GM12878 (cell line): ENCODE measurements at regions not wholly inside any gene's neighbourhood (a gene's known extent, or its start where the extent isn't known, plus 50 kb on each side); places are given as distances from the start of the nearest gene placed in this dataset.

Experiments
- ATAC-seq: fragments of 200-7000 bp; cut with Tn5 transposase; 3 replicates; pipeline ENCODE4 v1.9.1; 2020; ENCODE audit warnings: mild to moderate bottlenecking, moderate library complexity
- BruUV-seq: library from RNA; stranded (reverse); fragments of 400-500 nt; replicated peaks from 2 replicates; lab custom pipeline; 2021; lab: Mats Ljungman, UMichigan
- CTCF ChIA-PET: fragments of 300-600 bp; sonication (Branson Sonifier 250); formaldehyde crosslinking; extraction: SDS; loops from one replicate; lab custom pipeline; 2021; ENCODE audit warnings: inconsistent platforms; lab: Yijun Ruan, JAX
- POLR2A ChIA-PET: fragments of 350-600 bp; formaldehyde crosslinking; extraction: SDS; loops from one replicate; lab custom pipeline; 2021; ENCODE audit warnings: inconsistent platforms; lab: Charles Lee
- RAD21 ChIA-PET: fragments of 300-600 bp; sonication (Branson Sonifier 250); formaldehyde crosslinking; loops from one replicate; lab custom pipeline; 2023; ENCODE audit warnings: antibody characterized with exemption; ENCODE audit not compliant: unreplicated experiment; lab: Charles Lee
- SMC1A ChIA-PET: fragments of 300-600 bp; sonication (Branson Sonifier 250); formaldehyde crosslinking; loops from one replicate; lab custom pipeline; 2023; ENCODE audit not compliant: unreplicated experiment, uncharacterized antibody; lab: Charles Lee
- DNase-seq: peaks from one replicate; pipeline ENCODE4 v3.0.0-alpha.2; 2011; ENCODE audit warnings: low read depth, low spot score
- FAIRE-seq: peaks from 3 replicates; lab custom pipeline; 2011; peaks lifted over from hg19 to GRCh38; lab: Jason Lieb, UNC
- H2AFZ ChIP-seq: 2 replicates; pipeline ENCODE4 v1.6.0; 2011; ENCODE audit warnings: low read depth, low read length, control low read depth; ENCODE audit not compliant: control insufficient read depth
- H3K27ac ChIP-seq: 2 replicates; pipeline ENCODE4 v1.5.1; 2011; ENCODE audit warnings: control low read depth; ENCODE audit not compliant: control insufficient read depth, insufficient read depth
- H3K27me3 ChIP-seq, 2 experiments: replicated peaks in 1 of 2; 2 replicates each; pipeline versions ENCODE4 v1.6.0 to v1.6.1; 2011; ENCODE audit warnings: low read length in 1 of 2; ENCODE audit not compliant: control insufficient read depth in 2 of 2, insufficient read depth in 2 of 2
- H3K36me3 ChIP-seq, 2 experiments: 2 replicates each; pipeline ENCODE4 v1.5.1; 2011; ENCODE audit warnings: low read length in 1 of 2; ENCODE audit not compliant: control insufficient read depth in 2 of 2, insufficient read depth in 2 of 2
- H3K4me1 ChIP-seq: 2 replicates; pipeline ENCODE4 v1.6.1; 2011; ENCODE audit warnings: mild to moderate bottlenecking, low read length, moderate library complexity, mixed read lengths; ENCODE audit not compliant: control insufficient read depth, insufficient read depth
- H3K4me2 ChIP-seq: 2 replicates; pipeline ENCODE4 v1.6.0; 2011; ENCODE audit warnings: control low read depth; ENCODE audit not compliant: control insufficient read depth, insufficient read depth
- H3K4me3 ChIP-seq: fragments of 200-600 bp; sonication (generic); 2 replicates; pipeline ENCODE4 v1.5.1; 2016
- H3K79me2 ChIP-seq: 2 replicates; pipeline ENCODE4 v1.6.0; 2011; ENCODE audit warnings: low read length; ENCODE audit not compliant: control insufficient read depth, insufficient read depth
- H3K9ac ChIP-seq: 2 replicates; pipeline ENCODE4 v1.8.0; 2011; ENCODE audit warnings: low read length, control low read depth, mixed read lengths; ENCODE audit not compliant: control insufficient read depth, insufficient read depth
- H3K9me3 ChIP-seq: replicated peaks from 3 replicates; pipeline ENCODE4 v1.5.1; 2011; ENCODE audit warnings: mild to moderate bottlenecking, low read length; ENCODE audit not compliant: control insufficient read depth, insufficient read depth
- H4K20me1 ChIP-seq: 2 replicates; pipeline ENCODE4 v1.6.0; 2011; ENCODE audit not compliant: control insufficient read depth, insufficient read depth
- ASH2L ChIP-seq: fragments of 300-600, 200-600 bp; sonication (generic); IDR thresholded peaks from 2 replicates; pipeline ENCODE4 v1.6.1; 2017; ENCODE audit warnings: low read depth, mild to moderate bottlenecking, borderline replicate concordance
- CHD2 ChIP-seq: IDR thresholded peaks from 2 replicates; pipeline ENCODE4 v1.6.1; 2011; ENCODE audit warnings: low read depth, low read length, improper control_type of control experiment, borderline replicate concordance
- FOXM1 ChIP-seq: IDR thresholded peaks from 2 replicates; pipeline ENCODE4 v1.6.1; 2012; ENCODE audit warnings: low read depth, mild to moderate bottlenecking, inconsistent platforms, low read length, moderate library complexity
- HCFC1 ChIP-seq: fragments of 150-350 bp; IDR thresholded peaks from 2 replicates; pipeline ENCODE4 v1.6.1; 2014; ENCODE audit warnings: low read length
- JUND ChIP-seq: IDR thresholded peaks from 2 replicates; pipeline ENCODE4 v1.6.1; 2012; ENCODE audit warnings: low read depth, mild to moderate bottlenecking, low read length, improper control_type of control experiment, moderate library complexity
- NBN ChIP-seq: fragments of 450-650 bp; IDR thresholded peaks from 2 replicates; pipeline ENCODE4 v1.6.1; 2016
- RBBP5 ChIP-seq: fragments of 200-600 bp; sonication (generic); conservative IDR thresholded peaks from 2 replicates; pipeline ENCODE4 v1.6.1; 2016
- SREBF1 ChIP-seq: IDR thresholded peaks from 2 replicates; pipeline ENCODE4 v1.6.1; 2012; ENCODE audit warnings: mild to moderate bottlenecking, low read length
- WGBS: methylation state at CpG from one replicate; pipeline ENCODE4 v1.1.6; 2016; ENCODE audit warnings: low lambda C conversion rate; ENCODE audit not compliant: insufficient replicate concordance, insufficient coverage; ENCODE audit errors: missing lambda C conversion rate; 5-methylcytosine and 5-hydroxymethylcytosine counted together
- in situ Hi-C: fragments of 300-500 bp; cut with MboI; formaldehyde crosslinking; loops from 9 replicates; pipeline ENCODE4 v1.14.3; 2018; ENCODE audit warnings: mixed read lengths
- intact Hi-C: fragments of 100-400 bp; cut with micrococcal nuclease; formaldehyde crosslinking; loops from one replicate; pipeline ENCODE4 v1.14.2; 2022; ENCODE audit not compliant: unreplicated experiment
- TF ChIP-seq, protein P1 (sequence below): fragments of 450-650 bp; IDR thresholded peaks from 2 replicates; pipeline ENCODE4 v1.6.1; 2014; ENCODE audit warnings: mild to moderate bottlenecking
- TF ChIP-seq, protein P2 (sequence below): fragments of 450-650 bp; IDR thresholded peaks from 2 replicates; pipeline ENCODE4 v1.6.1; 2018; ENCODE audit warnings: borderline replicate concordance, mild to moderate bottlenecking; ENCODE audit not compliant: partially characterized antibody
- TF ChIP-seq, protein P3 (sequence below): fragments of 450-650 bp; IDR thresholded peaks from 2 replicates; pipeline ENCODE4 v1.6.1; 2017; ENCODE audit warnings: mild to moderate bottlenecking, low read depth, inconsistent platforms; ENCODE audit not compliant: poor library complexity, severe bottlenecking
- TF ChIP-seq, protein P4 (sequence below): fragments of 450-650 bp; conservative IDR thresholded peaks from 2 replicates; pipeline ENCODE4 v1.6.1; 2017; ENCODE audit warnings: mild to moderate bottlenecking, moderate library complexity
- TF ChIP-seq, protein P5 (sequence below): IDR thresholded peaks from 2 replicates; pipeline ENCODE4 v1.6.1; 2012; ENCODE audit warnings: low read depth, low read length, improper control_type of control experiment
- TF ChIP-seq, protein P6 (sequence below): IDR thresholded peaks from 2 replicates; pipeline ENCODE4 v1.6.1; 2011; ENCODE audit warnings: borderline replicate concordance, low read depth, mild to moderate bottlenecking, moderate library complexity, mixed read lengths, low read length; ENCODE audit not compliant: insufficient read depth; ENCODE audit errors: extremely low read length

DNA sequence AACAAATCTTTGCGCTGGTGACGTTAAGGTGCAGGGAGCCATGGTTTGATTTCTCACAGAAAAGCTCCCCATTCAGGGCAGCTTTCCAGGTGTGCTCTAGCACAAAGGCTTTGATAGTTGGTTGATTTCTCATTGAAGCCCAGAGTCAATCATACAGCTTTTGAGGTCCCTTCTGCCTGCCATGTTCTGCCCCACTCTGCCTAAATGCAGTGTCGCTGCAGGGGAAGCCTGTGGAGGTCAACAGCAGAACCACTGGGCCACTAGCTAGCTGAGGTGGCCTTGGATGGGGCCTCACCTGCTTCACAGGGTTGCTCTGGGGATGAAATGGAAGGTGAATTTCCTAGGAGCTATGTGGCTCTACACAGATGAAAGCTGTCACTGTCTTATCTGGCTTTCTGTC lies 278.3 kb downstream of the TLE3 start:
- Histone ChIP-seq H3K36me3 (no peaks in the 10 kb centered on the region), H4K20me1 (no peaks in the 10 kb centered on the region), H3K4me1 (no peaks in the 10 kb centered on the region), H2AFZ (no peak overlapping the region), H3K79me2 (no peaks in the 10 kb centered on the region), H3K4me2 (no peak overlapping the region), H3K27ac (no peak overlapping the region), H3K9ac (no peak overlapping the region), H3K4me3 (no peak overlapping the region), H3K27me3 (peaks cover 5 to 7% of the 10 kb centered on the region in 2 experiments; a peak in 3 of 4 replicates), H3K9me3 (no peaks in the 10 kb centered on the region)
- ChIA-PET CTCF (interaction anchor here (0.6 kb wide), 1 partner anchor 341 kb away, joined by 3 read pairs; no protein-coding TSS in a partner anchor), RAD21 (interaction anchor here (0.6 kb wide), 1 partner anchor 82 kb away, joined by 5 read pairs; no protein-coding TSS in a partner anchor), SMC1A (interaction anchor here (1.7 kb wide), 1 partner anchor 9 kb away, joined by 4 read pairs; no protein-coding TSS in a partner anchor), POLR2A (no interaction called here)
- WGBS = 75% methylated on average over 3 of the region's 3 CpGs
- no TSS peak for BruUV-seq
- intact Hi-C loops = no loop called here
- TF ChIP-seq, protein P1, sequence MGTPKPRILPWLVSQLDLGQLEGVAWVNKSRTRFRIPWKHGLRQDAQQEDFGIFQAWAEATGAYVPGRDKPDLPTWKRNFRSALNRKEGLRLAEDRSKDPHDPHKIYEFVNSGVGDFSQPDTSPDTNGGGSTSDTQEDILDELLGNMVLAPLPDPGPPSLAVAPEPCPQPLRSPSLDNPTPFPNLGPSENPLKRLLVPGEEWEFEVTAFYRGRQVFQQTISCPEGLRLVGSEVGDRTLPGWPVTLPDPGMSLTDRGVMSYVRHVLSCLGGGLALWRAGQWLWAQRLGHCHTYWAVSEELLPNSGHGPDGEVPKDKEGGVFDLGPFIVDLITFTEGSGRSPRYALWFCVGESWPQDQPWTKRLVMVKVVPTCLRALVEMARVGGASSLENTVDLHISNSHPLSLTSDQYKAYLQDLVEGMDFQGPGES = no peak
- no peak for TF ChIP-seq NBN
- TF ChIP-seq, protein P2, sequence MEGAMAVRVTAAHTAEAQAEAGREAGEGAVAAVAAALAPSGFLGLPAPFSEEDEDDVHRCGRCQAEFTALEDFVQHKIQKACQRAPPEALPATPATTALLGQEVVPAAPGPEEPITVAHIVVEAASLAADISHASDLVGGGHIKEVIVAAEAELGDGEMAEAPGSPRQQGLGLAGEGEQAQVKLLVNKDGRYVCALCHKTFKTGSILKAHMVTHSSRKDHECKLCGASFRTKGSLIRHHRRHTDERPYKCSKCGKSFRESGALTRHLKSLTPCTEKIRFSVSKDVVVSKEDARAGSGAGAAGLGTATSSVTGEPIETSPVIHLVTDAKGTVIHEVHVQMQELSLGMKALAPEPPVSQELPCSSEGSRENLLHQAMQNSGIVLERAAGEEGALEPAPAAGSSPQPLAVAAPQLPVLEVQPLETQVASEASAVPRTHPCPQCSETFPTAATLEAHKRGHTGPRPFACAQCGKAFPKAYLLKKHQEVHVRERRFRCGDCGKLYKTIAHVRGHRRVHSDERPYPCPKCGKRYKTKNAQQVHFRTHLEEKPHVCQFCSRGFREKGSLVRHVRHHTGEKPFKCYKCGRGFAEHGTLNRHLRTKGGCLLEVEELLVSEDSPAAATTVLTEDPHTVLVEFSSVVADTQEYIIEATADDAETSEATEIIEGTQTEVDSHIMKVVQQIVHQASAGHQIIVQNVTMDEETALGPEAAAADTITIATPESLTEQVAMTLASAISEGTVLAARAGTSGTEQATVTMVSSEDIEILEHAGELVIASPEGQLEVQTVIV = no peak
- no peak for TF ChIP-seq JUND
- TF ChIP-seq, protein P3, sequence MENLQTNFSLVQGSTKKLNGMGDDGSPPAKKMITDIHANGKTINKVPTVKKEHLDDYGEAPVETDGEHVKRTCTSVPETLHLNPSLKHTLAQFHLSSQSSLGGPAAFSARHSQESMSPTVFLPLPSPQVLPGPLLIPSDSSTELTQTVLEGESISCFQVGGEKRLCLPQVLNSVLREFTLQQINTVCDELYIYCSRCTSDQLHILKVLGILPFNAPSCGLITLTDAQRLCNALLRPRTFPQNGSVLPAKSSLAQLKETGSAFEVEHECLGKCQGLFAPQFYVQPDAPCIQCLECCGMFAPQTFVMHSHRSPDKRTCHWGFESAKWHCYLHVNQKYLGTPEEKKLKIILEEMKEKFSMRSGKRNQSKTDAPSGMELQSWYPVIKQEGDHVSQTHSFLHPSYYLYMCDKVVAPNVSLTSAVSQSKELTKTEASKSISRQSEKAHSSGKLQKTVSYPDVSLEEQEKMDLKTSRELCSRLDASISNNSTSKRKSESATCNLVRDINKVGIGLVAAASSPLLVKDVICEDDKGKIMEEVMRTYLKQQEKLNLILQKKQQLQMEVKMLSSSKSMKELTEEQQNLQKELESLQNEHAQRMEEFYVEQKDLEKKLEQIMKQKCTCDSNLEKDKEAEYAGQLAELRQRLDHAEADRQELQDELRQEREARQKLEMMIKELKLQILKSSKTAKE = no peak
- TF ChIP-seq, protein P4, sequence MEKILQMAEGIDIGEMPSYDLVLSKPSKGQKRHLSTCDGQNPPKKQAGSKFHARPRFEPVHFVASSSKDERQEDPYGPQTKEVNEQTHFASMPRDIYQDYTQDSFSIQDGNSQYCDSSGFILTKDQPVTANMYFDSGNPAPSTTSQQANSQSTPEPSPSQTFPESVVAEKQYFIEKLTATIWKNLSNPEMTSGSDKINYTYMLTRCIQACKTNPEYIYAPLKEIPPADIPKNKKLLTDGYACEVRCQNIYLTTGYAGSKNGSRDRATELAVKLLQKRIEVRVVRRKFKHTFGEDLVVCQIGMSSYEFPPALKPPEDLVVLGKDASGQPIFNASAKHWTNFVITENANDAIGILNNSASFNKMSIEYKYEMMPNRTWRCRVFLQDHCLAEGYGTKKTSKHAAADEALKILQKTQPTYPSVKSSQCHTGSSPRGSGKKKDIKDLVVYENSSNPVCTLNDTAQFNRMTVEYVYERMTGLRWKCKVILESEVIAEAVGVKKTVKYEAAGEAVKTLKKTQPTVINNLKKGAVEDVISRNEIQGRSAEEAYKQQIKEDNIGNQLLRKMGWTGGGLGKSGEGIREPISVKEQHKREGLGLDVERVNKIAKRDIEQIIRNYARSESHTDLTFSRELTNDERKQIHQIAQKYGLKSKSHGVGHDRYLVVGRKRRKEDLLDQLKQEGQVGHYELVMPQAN = no peak
- no peak for TF ChIP-seq FOXM1
- TF ChIP-seq, protein P5, sequence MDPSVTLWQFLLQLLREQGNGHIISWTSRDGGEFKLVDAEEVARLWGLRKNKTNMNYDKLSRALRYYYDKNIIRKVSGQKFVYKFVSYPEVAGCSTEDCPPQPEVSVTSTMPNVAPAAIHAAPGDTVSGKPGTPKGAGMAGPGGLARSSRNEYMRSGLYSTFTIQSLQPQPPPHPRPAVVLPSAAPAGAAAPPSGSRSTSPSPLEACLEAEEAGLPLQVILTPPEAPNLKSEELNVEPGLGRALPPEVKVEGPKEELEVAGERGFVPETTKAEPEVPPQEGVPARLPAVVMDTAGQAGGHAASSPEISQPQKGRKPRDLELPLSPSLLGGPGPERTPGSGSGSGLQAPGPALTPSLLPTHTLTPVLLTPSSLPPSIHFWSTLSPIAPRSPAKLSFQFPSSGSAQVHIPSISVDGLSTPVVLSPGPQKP = no peak
- TF ChIP-seq CHD2 = no peak
- no peak for TF ChIP-seq SREBF1
- no peak for TF ChIP-seq HCFC1
- TF ChIP-seq ASH2L = no peak
- TF ChIP-seq, protein P6, sequence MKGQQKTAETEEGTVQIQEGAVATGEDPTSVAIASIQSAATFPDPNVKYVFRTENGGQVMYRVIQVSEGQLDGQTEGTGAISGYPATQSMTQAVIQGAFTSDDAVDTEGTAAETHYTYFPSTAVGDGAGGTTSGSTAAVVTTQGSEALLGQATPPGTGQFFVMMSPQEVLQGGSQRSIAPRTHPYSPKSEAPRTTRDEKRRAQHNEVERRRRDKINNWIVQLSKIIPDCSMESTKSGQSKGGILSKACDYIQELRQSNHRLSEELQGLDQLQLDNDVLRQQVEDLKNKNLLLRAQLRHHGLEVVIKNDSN = no peak
- TF ChIP-seq RBBP5 = no peak
- FAIRE-seq (no peak), DNase-seq (no peak), ATAC-seq (no peak)
- in situ Hi-C loops = no loop called here
